HFFc6 (cell line): ENCODE measurements at regions not wholly inside any gene's neighbourhood (a gene's known extent, or its start where the extent isn't known, plus 50 kb on each side); places are given as distances from the start of the nearest gene placed in this dataset.

Experiments
- DNase-seq: peaks from one replicate; pipeline ENCODE4 v3.0.0-alpha.2; 2018
- H3K27ac Mint-ChIP-seq: 2 replicates; pipeline ENCODE4 v1.8.0; 2020; ENCODE audit warnings: mild to moderate bottlenecking, mixed read lengths
- H3K27me3 Mint-ChIP-seq: 2 replicates; pipeline ENCODE4 v1.8.0; 2021; ENCODE audit warnings: mild to moderate bottlenecking, moderate library complexity, mixed read lengths; ENCODE audit not compliant: insufficient read depth
- H3K36me3 Mint-ChIP-seq: 2 replicates; pipeline ENCODE4 v1.8.0; 2021; ENCODE audit warnings: low read depth, mixed read lengths
- H3K4me1 Mint-ChIP-seq: 2 replicates; pipeline ENCODE4 v1.8.0; 2020; ENCODE audit warnings: low read depth, mixed read lengths
- H3K4me3 Mint-ChIP-seq: 2 replicates; pipeline ENCODE4 v1.8.0; 2020; ENCODE audit warnings: mild to moderate bottlenecking, moderate library complexity, mixed read lengths
- H3K9me3 Mint-ChIP-seq: 2 replicates; pipeline ENCODE4 v1.8.0; 2020; ENCODE audit warnings: mild to moderate bottlenecking, mixed read lengths
- CTCF ChIP-seq: fragments of 200-600 bp; sonication (generic); IDR thresholded peaks from 2 replicates; pipeline ENCODE4 v1.5.0; 2021; ENCODE audit warnings: antibody characterized with exemption, mild to moderate bottlenecking

DNA sequence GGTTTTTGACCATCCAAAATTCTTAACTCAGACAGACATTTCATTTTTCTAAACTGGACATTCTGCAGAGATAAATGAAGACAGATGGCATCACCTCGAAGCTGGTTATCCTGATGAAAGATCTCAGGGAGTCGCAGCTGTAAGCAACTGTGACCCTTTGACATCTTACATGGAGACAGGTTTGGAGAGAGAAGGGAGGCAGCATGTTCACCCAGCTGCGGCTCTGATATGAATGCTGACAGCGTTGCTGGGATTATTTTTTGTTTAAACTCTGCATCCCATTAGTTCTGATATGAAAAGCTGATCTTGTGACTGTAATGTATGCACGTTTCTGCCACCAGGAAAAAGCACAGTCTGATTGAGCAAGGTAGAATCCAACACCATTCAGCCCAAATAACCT lies 89.4 kb downstream of the C6orf118 start:
- peaks cover 13% of the 10 kb centered on the region; the same call in 1 of the 2 replicates for H3K36me3 Mint-ChIP-seq
- H3K27ac Mint-ChIP-seq = no peak overlapping the region
- H3K9me3 Mint-ChIP-seq = peaks cover 60% of the 10 kb centered on the region
- no peaks in the 10 kb centered on the region for H3K4me1 Mint-ChIP-seq
- H3K4me3 Mint-ChIP-seq = no peak overlapping the region
- no peak for TF ChIP-seq CTCF
- DNase-seq = no peak
- H3K27me3 Mint-ChIP-seq = peaks cover 1% of the 10 kb centered on the region

DNA sequence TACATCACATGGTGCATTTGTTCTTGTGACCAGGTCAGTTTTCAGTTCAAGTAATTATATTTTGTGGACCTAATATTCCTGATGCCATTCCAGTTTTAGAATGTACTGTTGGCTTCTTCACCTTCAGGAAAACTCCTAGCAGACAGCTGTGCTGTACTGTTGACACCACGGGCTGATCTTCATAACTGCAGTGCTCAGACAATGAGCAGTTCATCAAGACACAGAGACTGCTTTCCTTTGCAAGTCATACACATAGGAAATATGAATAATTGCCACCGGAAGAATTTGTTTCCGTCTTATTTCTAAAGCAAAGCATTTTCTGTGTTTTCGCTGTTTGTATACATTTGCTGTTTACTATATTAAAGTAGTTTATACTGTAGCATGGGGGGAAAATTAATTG lies 89.8 kb downstream of the C6orf118 start:
- Mint-ChIP-seq H3K4me1 (no peaks in the 10 kb centered on the region), H3K27me3 (peaks cover 1% of the 10 kb centered on the region), H3K36me3 (peaks cover 13% of the 10 kb centered on the region; the same call in 1 of the 2 replicates), H3K9me3 (peaks cover 59% of the 10 kb centered on the region), H3K27ac (no peak overlapping the region), H3K4me3 (no peak overlapping the region)
- DNase-seq = no peak
- TF ChIP-seq CTCF = no peak

GRCh38 chr6:165218829-165219228 lies 90.6 kb downstream of the C6orf118 start:
- Mint-ChIP-seq H3K27ac (no peak overlapping the region), H3K4me1 (no peaks in the 10 kb centered on the region), H3K36me3 (peaks cover 13% of the 10 kb centered on the region; the same call in 1 of the 2 replicates), H3K9me3 (peaks cover 51% of the 10 kb centered on the region), H3K27me3 (no peaks in the 10 kb centered on the region; the same call in none of the 2 replicates), H3K4me3 (no peak overlapping the region)
- DNase-seq = no peak
- no peak for TF ChIP-seq CTCF

GRCh38 chr6:165206798-165207197 lies 102.6 kb downstream of the C6orf118 start:
- Mint-ChIP-seq H3K27me3 (no peaks in the 10 kb centered on the region), H3K27ac (no peak overlapping the region), H3K36me3 (peaks cover 5% of the 10 kb centered on the region; the same call in 1 of the 2 replicates)

DNA sequence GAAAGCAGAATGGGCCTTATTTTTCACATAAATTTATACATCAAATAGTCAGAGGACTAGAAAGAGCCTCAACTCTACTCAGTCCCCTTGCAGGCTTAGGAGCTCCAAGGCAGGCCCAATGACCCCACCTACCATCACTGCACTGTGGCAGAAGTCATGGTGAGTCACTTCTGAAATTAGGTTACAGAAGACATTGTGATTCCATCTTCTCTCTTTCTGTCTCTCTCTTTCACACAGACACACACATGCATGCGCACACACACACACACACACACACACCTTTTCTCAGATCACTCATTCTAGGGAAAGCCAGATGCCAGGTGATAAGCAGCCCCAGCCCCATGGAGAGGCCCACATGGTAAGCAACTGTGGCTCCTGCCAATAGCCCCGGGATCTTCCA lies 103.8 kb downstream of the C6orf118 start:
- Mint-ChIP-seq H3K27me3 (no peaks in the 10 kb centered on the region), H3K27ac (no peak overlapping the region), H3K36me3 (peaks cover 6% of the 10 kb centered on the region; the same call in 1 of the 2 replicates), H3K9me3 (peaks cover 69% of the 10 kb centered on the region), H3K4me3 (no peak overlapping the region), H3K4me1 (no peaks in the 10 kb centered on the region)
- DNase-seq = no peak
- TF ChIP-seq CTCF = no peak

More at GRCh38 chr6:165206798-165207197, 102.6 kb downstream of the C6orf118 start:
- DNase-seq = no peak
- H3K4me3 Mint-ChIP-seq = no peak overlapping the region
- no peak for TF ChIP-seq CTCF
- H3K9me3 Mint-ChIP-seq = peaks cover 65% of the 10 kb centered on the region
- H3K4me1 Mint-ChIP-seq = no peaks in the 10 kb centered on the region
